ENCODE measurements at regions not wholly inside any gene's neighbourhood (a gene's known extent, or its start where the extent isn't known, plus 50 kb on each side); places are given as distances from the start of the nearest gene placed in this dataset.

DNA sequence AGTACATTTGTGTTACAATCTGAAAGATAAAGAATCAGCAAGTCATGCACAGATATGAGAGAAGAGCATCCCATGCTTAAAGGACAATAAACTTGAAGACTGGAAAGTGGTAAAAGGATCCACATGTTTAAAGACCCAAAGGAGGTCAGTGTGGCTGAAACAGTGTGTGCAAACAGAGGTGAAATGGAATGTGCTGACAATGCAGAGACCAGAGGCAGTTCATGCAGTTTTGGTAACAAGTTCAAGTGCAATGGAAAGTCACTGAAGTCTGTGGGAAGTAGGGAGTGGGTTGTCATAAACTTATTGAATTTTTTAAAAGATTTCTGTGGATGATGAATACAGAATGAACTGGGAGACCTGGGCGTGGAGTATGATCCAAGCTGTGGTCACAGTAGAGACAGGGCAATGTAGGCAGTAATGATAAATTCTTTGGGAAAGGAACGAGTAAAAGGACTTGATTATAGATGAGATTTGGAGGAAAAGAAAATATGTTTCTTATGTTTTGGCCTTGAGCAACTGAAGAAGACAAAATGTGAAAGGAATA, 408.0 kb downstream of the HGF start:
- ChIA-PET POLR2A (ENCODE audit: unreplicated experiment) (no interaction called here), CTCF (no interaction called here)
- TF ChIP-seq EZH2phosphoT487 (IDR thresholded peaks at IDR 0.05; ENCODE audit: borderline replicate concordance, low read length), result no peak
- Histone ChIP-seq H3K27me3 (ENCODE audit: low read length) (no peaks in the 10 kb centered on the region), H3K4me1 (ENCODE audit: insufficient read depth, low read length) (no peaks in the 10 kb centered on the region), H3K36me3 (ENCODE audit: low read depth, low read length) (no peaks in the 10 kb centered on the region), H3F3A (ENCODE audit: low read length, unreplicated experiment) (no peaks in the 10 kb centered on the region), H3K9me2 (replicated peaks; ENCODE audit: low read length) (no peaks in the 10 kb centered on the region), H3K9ac (ENCODE audit: low read length) (no peak overlapping the region), H3K27ac (ENCODE audit: low read length) (no peak overlapping the region), H3K9me3 (ENCODE audit: low read length) (no peaks in the 10 kb centered on the region), H3K79me2 (ENCODE audit: low read length) (no peaks in the 10 kb centered on the region), H3K4me3 (ENCODE audit: low read length) (no peak overlapping the region), H3K4me2 (ENCODE audit: low read length) (no peak overlapping the region), H4K20me1 (ENCODE audit: low read length) (no peaks in the 10 kb centered on the region), H2AFZ (ENCODE audit: low read length) (no peak overlapping the region)
- DNase-seq (no peak), ATAC-seq (no peak)
- intact Hi-C loops (cut with micrococcal nuclease), result no loop called here
- BruUV-seq (replicated peaks), result no TSS peak

DNA sequence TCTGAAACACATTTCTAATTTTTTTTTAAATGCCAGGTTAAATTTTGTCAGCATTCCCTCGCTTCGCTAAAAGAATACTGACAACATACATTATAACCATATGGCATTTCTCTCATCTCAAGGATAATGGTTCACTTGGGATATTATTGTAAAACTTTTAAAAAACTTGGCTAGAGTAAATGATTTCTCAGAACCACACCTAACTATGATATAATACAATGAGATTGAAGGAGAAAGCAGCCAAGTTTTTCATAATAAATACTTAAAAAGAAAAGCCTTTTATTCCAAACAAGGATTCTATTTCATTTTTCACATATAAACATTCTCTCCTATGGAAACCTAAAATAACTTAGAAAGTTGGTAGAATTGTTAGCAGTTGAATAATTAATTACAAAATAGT, 413.9 kb downstream of the HGF start:
- Histone ChIP-seq H4K20me1 (ENCODE audit: low read length) (no peaks in the 10 kb centered on the region), H3K4me1 (ENCODE audit: insufficient read depth, low read length) (no peaks in the 10 kb centered on the region), H3F3A (ENCODE audit: low read length, unreplicated experiment) (no peaks in the 10 kb centered on the region), H3K27me3 (ENCODE audit: low read length) (no peaks in the 10 kb centered on the region), H3K9me2 (replicated peaks; ENCODE audit: low read length) (no peaks in the 10 kb centered on the region), H3K4me2 (ENCODE audit: low read length) (no peak overlapping the region), H3K79me2 (ENCODE audit: low read length) (no peaks in the 10 kb centered on the region), H3K4me3 (ENCODE audit: low read length) (no peak overlapping the region), H3K9ac (ENCODE audit: low read length) (no peak overlapping the region), H3K36me3 (ENCODE audit: low read depth, low read length) (no peaks in the 10 kb centered on the region), H3K27ac (ENCODE audit: low read length) (no peak overlapping the region), H3K9me3 (ENCODE audit: low read length) (no peaks in the 10 kb centered on the region), H2AFZ (ENCODE audit: low read length) (no peak overlapping the region)
- no TSS peak for BruUV-seq (replicated peaks)
- no peak for ATAC-seq
- ChIA-PET CTCF (no interaction called here), POLR2A (ENCODE audit: unreplicated experiment) (no interaction called here)
- no peak for DNase-seq
- intact Hi-C loops (cut with micrococcal nuclease), result no loop called here
- TF ChIP-seq EZH2phosphoT487 (IDR thresholded peaks at IDR 0.05; ENCODE audit: borderline replicate concordance, low read length), result no peak
- no peak for TF ChIP-seq EZH2 (IDR thresholded peaks at IDR 0.05; ENCODE audit: low read length, unreplicated experiment)
- TF ChIP-seq, protein P1, sequence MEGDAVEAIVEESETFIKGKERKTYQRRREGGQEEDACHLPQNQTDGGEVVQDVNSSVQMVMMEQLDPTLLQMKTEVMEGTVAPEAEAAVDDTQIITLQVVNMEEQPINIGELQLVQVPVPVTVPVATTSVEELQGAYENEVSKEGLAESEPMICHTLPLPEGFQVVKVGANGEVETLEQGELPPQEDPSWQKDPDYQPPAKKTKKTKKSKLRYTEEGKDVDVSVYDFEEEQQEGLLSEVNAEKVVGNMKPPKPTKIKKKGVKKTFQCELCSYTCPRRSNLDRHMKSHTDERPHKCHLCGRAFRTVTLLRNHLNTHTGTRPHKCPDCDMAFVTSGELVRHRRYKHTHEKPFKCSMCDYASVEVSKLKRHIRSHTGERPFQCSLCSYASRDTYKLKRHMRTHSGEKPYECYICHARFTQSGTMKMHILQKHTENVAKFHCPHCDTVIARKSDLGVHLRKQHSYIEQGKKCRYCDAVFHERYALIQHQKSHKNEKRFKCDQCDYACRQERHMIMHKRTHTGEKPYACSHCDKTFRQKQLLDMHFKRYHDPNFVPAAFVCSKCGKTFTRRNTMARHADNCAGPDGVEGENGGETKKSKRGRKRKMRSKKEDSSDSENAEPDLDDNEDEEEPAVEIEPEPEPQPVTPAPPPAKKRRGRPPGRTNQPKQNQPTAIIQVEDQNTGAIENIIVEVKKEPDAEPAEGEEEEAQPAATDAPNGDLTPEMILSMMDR (conservative IDR thresholded peaks at IDR 0.05; ENCODE audit: low read depth, low read length), result no peak

GRCh38 chr7:81349044-81349443, 420.8 kb downstream of the HGF start:
- TF ChIP-seq, protein P1 (conservative IDR thresholded peaks at IDR 0.05; ENCODE audit: low read depth, low read length), result no peak
- TF ChIP-seq EZH2phosphoT487 (IDR thresholded peaks at IDR 0.05; ENCODE audit: borderline replicate concordance, low read length) (no peak), EZH2 (IDR thresholded peaks at IDR 0.05; ENCODE audit: low read length, unreplicated experiment) (no peak)
- intact Hi-C loops (cut with micrococcal nuclease), result no loop called here
- H3K4me1 ChIP-seq (ENCODE audit: insufficient read depth, low read length), result no peaks in the 10 kb centered on the region
- H3K9me2 ChIP-seq (replicated peaks; ENCODE audit: low read length), result no peaks in the 10 kb centered on the region
- H2AFZ ChIP-seq (ENCODE audit: low read length), result no peak overlapping the region
- no peak overlapping the region for H3K4me2 ChIP-seq (ENCODE audit: low read length)
- no peaks in the 10 kb centered on the region for H4K20me1 ChIP-seq (ENCODE audit: low read length)
- no peak for ATAC-seq
- H3K27ac ChIP-seq (ENCODE audit: low read length), result no peak overlapping the region
- ChIA-PET POLR2A (ENCODE audit: unreplicated experiment) (no interaction called here), CTCF (no interaction called here)
- no peak overlapping the region for H3K9ac ChIP-seq (ENCODE audit: low read length)
- H3K79me2 ChIP-seq (ENCODE audit: low read length), result no peaks in the 10 kb centered on the region
- no TSS peak for BruUV-seq (replicated peaks)
- H3K4me3 ChIP-seq (ENCODE audit: low read length), result no peak overlapping the region
- H3K27me3 ChIP-seq (ENCODE audit: low read length), result no peaks in the 10 kb centered on the region
- H3F3A ChIP-seq (ENCODE audit: low read length, unreplicated experiment), result no peaks in the 10 kb centered on the region
- no peaks in the 10 kb centered on the region for H3K36me3 ChIP-seq (ENCODE audit: low read depth, low read length)
- no peaks in the 10 kb centered on the region for H3K9me3 ChIP-seq (ENCODE audit: low read length)
- no peak for DNase-seq
